H9 (cell line): ENCODE measurements at regions not wholly inside any gene's neighbourhood (a gene's known extent, or its start where the extent isn't known, plus 50 kb on each side); places are given as distances from the start of the nearest gene placed in this dataset.
"Not testable (repeated sequence)": the region's sequence is repeated elsewhere in the genome, so short reads cannot be mapped to it uniquely, and the experiment has no call there.

Experiments
- DNase-seq: peaks from one replicate; pipeline ENCODE4 v3.0.0-alpha.2; 2017
- H2AFZ ChIP-seq: one replicate; pipeline ENCODE4 v1.6.1; 2013; ENCODE audit warnings: mild to moderate bottlenecking, low read length, control low read depth, moderate library complexity
- H2AK5ac ChIP-seq: 2 replicates; pipeline ENCODE4 v1.6.1; 2013; ENCODE audit warnings: low read length, control low read depth, mixed read lengths; ENCODE audit not compliant: insufficient read length
- H2BK120ac ChIP-seq: one replicate; pipeline ENCODE4 v1.6.1; 2013; ENCODE audit warnings: low read depth, mild to moderate bottlenecking, low read length, control low read depth, inconsistent platforms; ENCODE audit not compliant: poor library complexity, severe bottlenecking
- H2BK12ac ChIP-seq: 2 replicates; pipeline ENCODE4 v1.6.1; 2013; ENCODE audit warnings: low read length, control low read depth, mixed read lengths, low read depth; ENCODE audit not compliant: insufficient read length
- H2BK15ac ChIP-seq: 2 replicates; pipeline ENCODE4 v1.6.1; 2013; ENCODE audit warnings: low read depth, low read length, control low read depth
- H2BK20ac ChIP-seq: one replicate; pipeline ENCODE4 v1.6.1; 2013; ENCODE audit warnings: low read depth, mild to moderate bottlenecking, low read length, control low read depth, inconsistent platforms; ENCODE audit not compliant: poor library complexity, severe bottlenecking
- H2BK5ac ChIP-seq: 2 replicates; pipeline ENCODE4 v1.6.1; 2013; ENCODE audit warnings: low read length, control low read depth, mixed read lengths; ENCODE audit not compliant: insufficient read length
- H3K14ac ChIP-seq: 2 replicates; pipeline ENCODE4 v1.6.1; 2013; ENCODE audit warnings: low read length, control low read depth; ENCODE audit not compliant: insufficient read depth
- H3K18ac ChIP-seq: 2 replicates; pipeline ENCODE4 v1.6.1; 2013; ENCODE audit warnings: low read depth, mild to moderate bottlenecking, mixed read lengths, low read length, control low read depth; ENCODE audit not compliant: insufficient read length
- H3K23ac ChIP-seq: 2 replicates; pipeline ENCODE4 v1.6.1; 2013; ENCODE audit warnings: low read length, control low read depth, mixed read lengths, low read depth; ENCODE audit not compliant: insufficient read length
- H3K23me2 ChIP-seq: 2 replicates; pipeline ENCODE4 v1.6.1; 2013; ENCODE audit warnings: low read depth, mild to moderate bottlenecking, mixed read lengths, low read length, control low read depth; ENCODE audit not compliant: insufficient read length, poor library complexity, severe bottlenecking
- H3K27ac ChIP-seq: 2 replicates; pipeline ENCODE4 v1.5.1; 2013; ENCODE audit warnings: low read length, control low read depth, mixed read lengths, low read depth; ENCODE audit not compliant: insufficient read length
- H3K27me3 ChIP-seq: 2 replicates; pipeline ENCODE4 v1.6.1; 2013; ENCODE audit warnings: low read length, control low read depth, inconsistent platforms; ENCODE audit not compliant: insufficient read depth
- H3K4ac ChIP-seq: 2 replicates; pipeline ENCODE4 v1.6.1; 2013; ENCODE audit warnings: low read depth, mild to moderate bottlenecking, control low read depth, inconsistent platforms, low read length, moderate library complexity
- H3K4me1 ChIP-seq: 2 replicates; pipeline ENCODE4 v1.6.1; 2013; ENCODE audit warnings: low read length, control low read depth, inconsistent platforms; ENCODE audit not compliant: insufficient read depth
- H3K4me2 ChIP-seq: 2 replicates; pipeline ENCODE4 v1.6.1; 2013; ENCODE audit warnings: low read length, control low read depth, mixed read lengths; ENCODE audit not compliant: insufficient read length, insufficient read depth
- H3K56ac ChIP-seq: 2 replicates; pipeline ENCODE4 v1.6.1; 2013; ENCODE audit warnings: low read depth, mild to moderate bottlenecking, mixed read lengths, low read length, control low read depth; ENCODE audit not compliant: insufficient read length
- H3K79me1 ChIP-seq: 2 replicates; pipeline ENCODE4 v1.6.1; 2013; ENCODE audit warnings: low read depth, mild to moderate bottlenecking, moderate library complexity, low read length, control low read depth, inconsistent platforms; ENCODE audit not compliant: insufficient read depth, poor library complexity, severe bottlenecking
- H3K79me2 ChIP-seq: 2 replicates; pipeline ENCODE4 v1.6.1; 2013; ENCODE audit warnings: low read length, control low read depth, inconsistent platforms; ENCODE audit not compliant: insufficient read depth
- H3K9ac ChIP-seq: 2 replicates; pipeline ENCODE4 v1.6.1; 2013; ENCODE audit warnings: low read length, control low read depth, mixed read lengths; ENCODE audit not compliant: insufficient read length; ENCODE audit errors: extremely low read depth
- H3K9me3 ChIP-seq: one replicate; pipeline ENCODE4 v1.6.1; 2013; ENCODE audit warnings: low read depth, low read length, inconsistent platforms; ENCODE audit not compliant: control insufficient read depth
- H3T11ph ChIP-seq: one replicate; pipeline ENCODE4 v1.6.1; 2013; ENCODE audit warnings: mild to moderate bottlenecking, low read length, control low read depth, inconsistent platforms
- H4K20me1 ChIP-seq: one replicate; pipeline ENCODE4 v1.6.1; 2013; ENCODE audit not compliant: control insufficient read depth, insufficient read length, insufficient read depth
- H4K5ac ChIP-seq: 2 replicates; pipeline ENCODE4 v1.6.1; 2013; ENCODE audit warnings: low read depth, mild to moderate bottlenecking, mixed read lengths, low read length, control low read depth; ENCODE audit not compliant: insufficient read length
- H4K8ac ChIP-seq: replicated peaks from 2 replicates; pipeline ENCODE4 v1.6.1; 2013; ENCODE audit warnings: low read length, control low read depth, mixed read lengths, low read depth; ENCODE audit not compliant: insufficient read length
- H4K91ac ChIP-seq: 2 replicates; pipeline ENCODE4 v1.6.1; 2013; ENCODE audit warnings: low read depth, mild to moderate bottlenecking, moderate library complexity, mixed read lengths, low read length, control low read depth; ENCODE audit not compliant: insufficient read length
- H3K27ac Mint-ChIP-seq, 3 experiments: 2 replicates in 2 of 3; 3 replicates in 1 of 3; pipeline ENCODE4 v1.8.0; 2020 to 2021; ENCODE audit warnings: mixed read lengths in 3 of 3, mild to moderate bottlenecking in 1 of 3, moderate library complexity in 1 of 3
- H3K27me3 Mint-ChIP-seq: 2 replicates; pipeline ENCODE4 v1.8.0; 2021; ENCODE audit warnings: low read depth, mild to moderate bottlenecking, moderate library complexity, mixed read lengths
- H3K36me3 Mint-ChIP-seq, 3 experiments: 2 replicates in 2 of 3; 3 replicates in 1 of 3; pipeline ENCODE4 v1.8.0; 2020 to 2021; ENCODE audit warnings: low read depth in 3 of 3, mixed read lengths in 3 of 3; ENCODE audit not compliant: insufficient read depth in 1 of 3
- H3K4me1 Mint-ChIP-seq, 2 experiments: 2 replicates each; pipeline ENCODE4 v1.8.0; 2020; ENCODE audit warnings: mixed read lengths in 2 of 2
- H3K4me3 Mint-ChIP-seq, 2 experiments: 2 replicates in 1 of 2; 3 replicates in 1 of 2; pipeline ENCODE4 v1.8.0; 2020 to 2021; ENCODE audit warnings: mild to moderate bottlenecking in 2 of 2, mixed read lengths in 2 of 2, moderate library complexity in 1 of 2
- H3K9me3 Mint-ChIP-seq, 2 experiments: 2 replicates in 1 of 2; 3 replicates in 1 of 2; pipeline ENCODE4 v1.8.0; 2020; ENCODE audit warnings: mild to moderate bottlenecking in 2 of 2, mixed read lengths in 2 of 2, moderate library complexity in 1 of 2
- whole genome bisulfite sequencing: extraction: QIAGEN DNeasy Blood & Tissue Kit; methylation state at CpG from one replicate; pipeline ENCODE4 v1.1.7; 2013; ENCODE audit warnings: missing lambda C conversion rate, low lambda C conversion rate, mixed read lengths; ENCODE audit not compliant: insufficient read length; ENCODE audit errors: extremely low coverage; 5-methylcytosine and 5-hydroxymethylcytosine counted together

- WGBS = no CpG with 5 or more reads among the region's 9 CpGs
- not testable (repeated sequence) for H3K4me1 Mint-ChIP-seq, H3K23me2 ChIP-seq, H3K23ac ChIP-seq, DNase-seq, H2AFZ ChIP-seq, H3T11ph ChIP-seq, H3K79me1 ChIP-seq, H2BK15ac ChIP-seq, H3K14ac ChIP-seq, H3K9ac ChIP-seq, H2BK20ac ChIP-seq, H3K56ac ChIP-seq, H2BK5ac ChIP-seq, H3K79me2 ChIP-seq, H2AK5ac ChIP-seq, H3K4me1 ChIP-seq, H4K20me1 ChIP-seq, H3K4me3 Mint-ChIP-seq, H4K5ac ChIP-seq, H3K4ac ChIP-seq, H3K27me3 Mint-ChIP-seq, H3K4me2 ChIP-seq, H3K9me3 ChIP-seq, H4K91ac ChIP-seq, H2BK120ac ChIP-seq, H3K27ac Mint-ChIP-seq, H2BK12ac ChIP-seq, H3K18ac ChIP-seq, H3K27ac ChIP-seq, H4K8ac ChIP-seq, H3K27me3 ChIP-seq
- peaks cover 10 to 18% of the 10 kb centered on the region in 2 experiments; a peak in 4 of 5 replicates for H3K9me3 Mint-ChIP-seq
- peaks cover 1 to 24% (median 23%) of the 10 kb centered on the region in 3 experiments; a peak in 6 of 7 replicates for H3K36me3 Mint-ChIP-seq
Observed at GRCh38 chr10:76815505-76815904, 822.1 kb downstream of the KCNMA1 start.
